Upper lobe of left lung (tissue), 6 donors: ENCODE measurements at regions not wholly inside any gene's neighbourhood (a gene's known extent, or its start where the extent isn't known, plus 50 kb on each side); places are given as distances from the start of the nearest gene placed in this dataset.

Experiments
- ATAC-seq, 2 donors: fragments of 200-7000 bp; cut with Tn5 transposase; one replicate each; pipeline ENCODE4 v1.9.1; 2022; ENCODE audit warnings: mild to moderate bottlenecking in 2 of 2, moderate library complexity in 2 of 2; ENCODE audit not compliant: low FRiP score in 2 of 2
- DNase-seq, 2 donors: peaks; one replicate each; pipeline ENCODE4 v3.0.0-alpha.2; 2019 to 2020
- H3K27ac ChIP-seq, 4 donors: fragments of 200-600 bp; sonication (generic); one replicate each; pipeline ENCODE4 v1.5.1; 2016 to 2019
- H3K27me3 ChIP-seq, 4 donors: fragments of 200-600 bp; sonication (generic); one replicate each; pipeline ENCODE4 v1.5.1; 2017 to 2019
- H3K36me3 ChIP-seq, 4 donors: fragments of 200-600 bp; sonication (generic); one replicate each; pipeline ENCODE4 v1.5.1; 2016 to 2019
- H3K4me1 ChIP-seq, 4 donors: fragments of 200-600 bp; sonication (generic); one replicate each; pipeline ENCODE4 v1.5.1; 2018 to 2019
- H3K4me3 ChIP-seq, 4 donors: fragments of 200-600 bp; sonication (generic); one replicate each; pipeline ENCODE4 v1.5.1; 2017 to 2019; ENCODE audit warnings: mild to moderate bottlenecking in 2 of 4, moderate library complexity in 1 of 4
- H3K9me3 ChIP-seq, 4 donors: fragments of 200-600 bp; sonication (generic); one replicate each; pipeline ENCODE4 v1.5.1; 2018 to 2019
- CTCF ChIP-seq, 6 experiments: fragments of 450-650 bp in 4 of 6; fragments of 200-600 bp in 2 of 6; sonication (generic) in 2 of 6; IDR thresholded peaks; one replicate each; pipeline ENCODE4 v1.5.1; 2016 to 2019; ENCODE audit warnings: antibody characterized with exemption in 6 of 6
- EP300 ChIP-seq, 4 donors: sonication (generic); formaldehyde crosslinking; IDR thresholded peaks; one replicate each; pipeline ENCODE4 v1.5.1; 2017; ENCODE audit warnings: antibody characterized with exemption in 4 of 4, control low read depth in 2 of 4
- POLR2A ChIP-seq, 4 donors: fragments of 450-650 bp; IDR thresholded peaks; one replicate each; pipeline ENCODE4 v1.5.1; 2016 to 2017; ENCODE audit warnings: antibody characterized with exemption in 4 of 4, mild to moderate bottlenecking in 2 of 4
- POLR2AphosphoS5 ChIP-seq, 2 donors: sonication (generic); formaldehyde crosslinking; IDR thresholded peaks; one replicate each; pipeline ENCODE4 v1.5.1; 2017; ENCODE audit warnings: antibody characterized with exemption in 2 of 2
- WGBS, 2 donors: methylation state at CpG; one replicate each; pipeline ENCODE4 v1.1.5; 2017 to 2018; 5-methylcytosine and 5-hydroxymethylcytosine counted together
- donor health status: DM: no; HTN: no; CAD: no; lungs with moderate emphysema.
- donor health status: DM: no; HTN: yes; CAD: no; lungs with severe emphysema.

GRCh38 chr20:53742685-53743081 lies 149.0 kb upstream of the ZNF217 start:
- ATAC-seq (no peak), DNase-seq (no peak)
- Histone ChIP-seq H3K4me1 (peaks cover 10 to 20% (median 18%) of the 10 kb centered on the region in 4 donors), H3K9me3 (no peaks in the 10 kb centered on the region), H3K4me3 (no peak overlapping the region), H3K36me3 (no peaks in the 10 kb centered on the region), H3K27me3 (no peaks in the 10 kb centered on the region), H3K27ac (no peak overlapping the region)
- 92 to 98% methylated on average over 3 of the region's 3 CpGs for WGBS, 2 donors
- TF ChIP-seq POLR2A (IDR thresholded peaks at IDR 0.05): no peak
- TF ChIP-seq EP300 (IDR thresholded peaks at IDR 0.05): no peak
- TF ChIP-seq POLR2AphosphoS5 (IDR thresholded peaks at IDR 0.05): no peak
- no peak for TF ChIP-seq CTCF (IDR thresholded peaks at IDR 0.05)

GRCh38 chr20:53741726-53742028 lies 148.0 kb upstream of the ZNF217 start:
- H3K4me3 ChIP-seq: no peak overlapping the region
- ATAC-seq (no peak), DNase-seq (no peak)
- H3K27ac ChIP-seq: no peak overlapping the region
- no peaks in the 10 kb centered on the region for H3K9me3 ChIP-seq
- peaks cover 20 to 30% (median 28%) of the 10 kb centered on the region in 4 donors for H3K4me1 ChIP-seq
- no peaks in the 10 kb centered on the region for H3K27me3 ChIP-seq
- 95 to 100% methylated on average over 3 of the region's 3 CpGs for WGBS, 2 donors
- H3K36me3 ChIP-seq: no peaks in the 10 kb centered on the region
- TF ChIP-seq POLR2A (IDR thresholded peaks at IDR 0.05): no peak
- TF ChIP-seq CTCF (IDR thresholded peaks at IDR 0.05): no peak
- TF ChIP-seq EP300 (IDR thresholded peaks at IDR 0.05): no peak
- no peak for TF ChIP-seq POLR2AphosphoS5 (IDR thresholded peaks at IDR 0.05)

- H3K4me1 ChIP-seq: peaks cover 29 to 40% (median 37%) of the 10 kb centered on the region in 4 donors
- TF ChIP-seq CTCF (IDR thresholded peaks at IDR 0.05) (no peak), EP300 (IDR thresholded peaks at IDR 0.05) (no peak), POLR2AphosphoS5 (IDR thresholded peaks at IDR 0.05) (no peak), POLR2A (IDR thresholded peaks at IDR 0.05) (no peak)
- WGBS, 2 donors: 52 to 57% methylated on average over 16 of the region's 16 CpGs
- no peaks in the 10 kb centered on the region for H3K36me3 ChIP-seq
- DNase-seq (no peak), ATAC-seq (peak in 1 of 2 donors; percentile 46)
- H3K9me3 ChIP-seq: no peaks in the 10 kb centered on the region
- peak overlapping the region in 1 of 4 donors; percentile 8 for H3K4me3 ChIP-seq
- no peaks in the 10 kb centered on the region for H3K27me3 ChIP-seq
- H3K27ac ChIP-seq: peak overlapping the region; percentile 36 to 68 (median 47)
These were observed 146.5 kb upstream of the ZNF217 start for GRCh38 chr20:53739799-53740785.

- peak overlapping the region; percentile 35 to 54 (median 42) for H3K27ac ChIP-seq
- DNase-seq (no peak), ATAC-seq (no peak)
- H3K36me3 ChIP-seq: no peaks in the 10 kb centered on the region
- peaks cover 29 to 40% (median 37%) of the 10 kb centered on the region in 4 donors for H3K4me1 ChIP-seq
- no peaks in the 10 kb centered on the region for H3K27me3 ChIP-seq
- no peaks in the 10 kb centered on the region for H3K9me3 ChIP-seq
- WGBS, 2 donors: 45 to 65% methylated on average over 11 of the region's 11 CpGs
- H3K4me3 ChIP-seq: no peak overlapping the region
- TF ChIP-seq EP300 (IDR thresholded peaks at IDR 0.05): no peak
- TF ChIP-seq POLR2A (IDR thresholded peaks at IDR 0.05): no peak
- TF ChIP-seq POLR2AphosphoS5 (IDR thresholded peaks at IDR 0.05): no peak
- no peak for TF ChIP-seq CTCF (IDR thresholded peaks at IDR 0.05)
These were observed 145.5 kb upstream of the ZNF217 start for GRCh38 chr20:53738945-53739798.
